Liver (tissue), 8 donors: ENCODE measurements at regions not wholly inside any gene's neighbourhood (a gene's known extent, or its start where the extent isn't known, plus 50 kb on each side); places are given as distances from the start of the nearest gene placed in this dataset.
A peak's percentile ranks its signal among the peaks of the same experiment; 100 is the strongest.

ENCODE experiments used
- DNase-seq: peaks from one replicate; pipeline ENCODE4 v3.0.0-alpha.2; 2017; ENCODE audit warnings: low spot score
- H3K27ac ChIP-seq, 2 donors: one replicate each; pipeline ENCODE4 v1.7.0; 2013; ENCODE audit warnings: inconsistent platforms in 2 of 2, low read length in 2 of 2, control low read depth in 1 of 2, low read depth in 1 of 2, mild to moderate bottlenecking in 1 of 2
- H3K27me3 ChIP-seq, 4 donors: one replicate each; pipeline versions ENCODE4 v1.6.1 to v1.7.0; 2013; ENCODE audit warnings: low read length in 3 of 4, inconsistent platforms in 1 of 4, mild to moderate bottlenecking in 1 of 4, moderate library complexity in 1 of 4; ENCODE audit not compliant: control insufficient read depth in 4 of 4, insufficient read depth in 4 of 4
- H3K36me3 ChIP-seq, 4 donors: one replicate each; pipeline versions ENCODE4 v1.6.1 to v1.7.0; 2013; ENCODE audit warnings: low read length in 3 of 4, mild to moderate bottlenecking in 3 of 4, low read depth in 1 of 4, moderate library complexity in 1 of 4; ENCODE audit not compliant: control insufficient read depth in 4 of 4, insufficient read depth in 3 of 4
- H3K4me1 ChIP-seq, 4 donors: one replicate each; pipeline versions ENCODE4 v1.6.1 to v1.7.0; 2013; ENCODE audit warnings: low read length in 3 of 4, mild to moderate bottlenecking in 3 of 4, moderate library complexity in 1 of 4; ENCODE audit not compliant: control insufficient read depth in 4 of 4, insufficient read depth in 4 of 4
- H3K4me3 ChIP-seq, 3 donors: one replicate each; pipeline versions ENCODE4 v1.6.1 to v1.7.0; 2013; ENCODE audit warnings: low read length in 3 of 3, control low read depth in 1 of 3, low read depth in 1 of 3, mild to moderate bottlenecking in 1 of 3
- H3K9ac ChIP-seq, 2 donors: one replicate each; pipeline ENCODE4 v1.7.0; 2013; ENCODE audit warnings: low read length in 2 of 2, mild to moderate bottlenecking in 2 of 2, moderate library complexity in 2 of 2, control low read depth in 1 of 2, low read depth in 1 of 2
- H3K9me3 ChIP-seq, 4 donors: one replicate each; pipeline versions ENCODE4 v1.6.1 to v1.7.0; 2013; ENCODE audit warnings: low read length in 3 of 4; ENCODE audit not compliant: control insufficient read depth in 4 of 4
- EGR1 ChIP-seq, 2 donors: IDR thresholded peaks; 2 replicates each; pipeline ENCODE4 v1.6.1; 2016 to 2018; ENCODE audit warnings: antibody characterized with exemption in 2 of 2, low read depth in 2 of 2
- FOXA1 ChIP-seq: IDR thresholded peaks from 2 replicates; pipeline ENCODE4 v1.6.1; 2016; ENCODE audit warnings: antibody characterized with exemption
- FOXA2 ChIP-seq: IDR thresholded peaks from 2 replicates; pipeline ENCODE4 v1.6.1; 2016; ENCODE audit warnings: antibody characterized with exemption
- GABPA ChIP-seq, 2 donors: IDR thresholded peaks in 1 of 2; conservative IDR thresholded peaks in 1 of 2; 2 replicates each; pipeline ENCODE4 v1.6.1; 2016; ENCODE audit warnings: antibody characterized with exemption in 2 of 2, mild to moderate bottlenecking in 1 of 2, moderate library complexity in 1 of 2
- HNF4A ChIP-seq, 2 donors: conservative IDR thresholded peaks; 2 replicates each; pipeline ENCODE4 v1.6.1; 2016; ENCODE audit warnings: antibody characterized with exemption in 2 of 2, mild to moderate bottlenecking in 2 of 2
- JUND ChIP-seq, 2 donors: IDR thresholded peaks; 2 replicates each; pipeline ENCODE4 v1.6.1; 2016; ENCODE audit warnings: antibody characterized with exemption in 2 of 2
- NR2F2 ChIP-seq: IDR thresholded peaks from 2 replicates; pipeline ENCODE4 v1.6.1; 2016; ENCODE audit warnings: antibody characterized with exemption
- RAD21 ChIP-seq, 2 donors: IDR thresholded peaks; 2 replicates each; pipeline ENCODE4 v1.6.1; 2016; ENCODE audit warnings: antibody characterized with exemption in 2 of 2, mild to moderate bottlenecking in 2 of 2
- RXRA ChIP-seq, 2 donors: IDR thresholded peaks; 2 replicates each; pipeline ENCODE4 v1.6.1; 2017 to 2018; ENCODE audit warnings: antibody characterized with exemption in 2 of 2, mild to moderate bottlenecking in 1 of 2
- SP1 ChIP-seq: IDR thresholded peaks from 2 replicates; pipeline ENCODE4 v1.6.1; 2018; ENCODE audit warnings: antibody characterized with exemption, mild to moderate bottlenecking
- TAF1 ChIP-seq: conservative IDR thresholded peaks from 2 replicates; pipeline ENCODE4 v1.6.1; 2016; ENCODE audit warnings: antibody characterized with exemption, mild to moderate bottlenecking
- YY1 ChIP-seq: IDR thresholded peaks from 2 replicates; pipeline ENCODE4 v1.6.1; 2016; ENCODE audit warnings: antibody characterized with exemption, mild to moderate bottlenecking
- WGBS: extraction: QIAGEN DNeasy Blood & Tissue Kit; methylation state at CpG from one replicate; pipeline ENCODE4 v1.1.7; 2013; 5-methylcytosine and 5-hydroxymethylcytosine counted together
- TF ChIP-seq, protein P1 (sequence below): IDR thresholded peaks from 2 replicates; pipeline ENCODE4 v1.6.1; 2016; ENCODE audit warnings: antibody characterized with exemption, mild to moderate bottlenecking
- TF ChIP-seq, protein P2 (sequence below): fragments of 150-350 bp; IDR thresholded peaks from 2 replicates; pipeline ENCODE4 v1.5.1; 2017; ENCODE audit warnings: improper control_type of control experiment, low read depth, low read length; ENCODE audit not compliant: missing input control
- TF ChIP-seq, protein P3 (sequence below): IDR thresholded peaks from 2 replicates; pipeline ENCODE4 v1.6.1; 2016; ENCODE audit warnings: antibody characterized with exemption
- TF ChIP-seq, protein P4 (sequence below): IDR thresholded peaks from 2 replicates; pipeline ENCODE4 v1.6.1; 2016; ENCODE audit warnings: antibody characterized with exemption
- donor health status: healthy.
- donor health status: healthy.
- donor health status: healthy.
- donor health status: healthy.
- donor health status: healthy.

DNA sequence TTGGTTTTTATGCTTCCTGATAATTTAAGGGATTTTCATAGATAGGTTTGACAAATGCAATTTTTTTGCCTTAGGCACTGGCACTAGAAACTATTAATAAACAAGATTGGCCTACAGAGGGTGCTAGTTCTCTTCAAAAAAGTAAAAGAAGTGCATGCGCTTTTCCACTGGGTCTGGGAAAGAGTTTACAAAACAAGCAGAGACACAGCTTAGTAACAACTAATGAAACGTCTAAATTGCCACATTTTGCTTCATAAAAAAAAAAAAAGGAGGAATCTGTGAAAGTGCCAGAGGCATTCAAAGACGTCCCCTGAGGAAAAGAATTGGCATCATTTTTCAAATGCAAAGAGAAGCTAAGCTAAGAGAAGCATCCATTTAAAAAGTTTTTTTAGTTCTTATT, 58.3 kb upstream of the EEA1 start:
- Histone ChIP-seq H3K27ac (peak overlapping the region; percentile 11 to 40), H3K9ac (no peak overlapping the region), H3K27me3 (no peaks in the 10 kb centered on the region), H3K9me3 (no peaks in the 10 kb centered on the region), H3K36me3 (no peaks in the 10 kb centered on the region), H3K4me1 (peaks cover 0 to 17% (median 13%) of the 10 kb centered on the region in 4 donors), H3K4me3 (no peak overlapping the region)
- WGBS, result 3% methylated on average over 3 of the region's 3 CpGs
- TF ChIP-seq HNF4A (conservative IDR thresholded peaks at IDR 0.05) (peak; percentile 11 to 12), RAD21 (IDR thresholded peaks at IDR 0.05) (peak; percentile 91 to 93), RXRA (IDR thresholded peaks at IDR 0.05) (peak in 1 of 2 donors; percentile 14), YY1 (peak; percentile 31), EGR1 (IDR thresholded peaks at IDR 0.05; ENCODE audit: low read depth in 2 of 2) (no peak)
- TF ChIP-seq, protein P1, sequence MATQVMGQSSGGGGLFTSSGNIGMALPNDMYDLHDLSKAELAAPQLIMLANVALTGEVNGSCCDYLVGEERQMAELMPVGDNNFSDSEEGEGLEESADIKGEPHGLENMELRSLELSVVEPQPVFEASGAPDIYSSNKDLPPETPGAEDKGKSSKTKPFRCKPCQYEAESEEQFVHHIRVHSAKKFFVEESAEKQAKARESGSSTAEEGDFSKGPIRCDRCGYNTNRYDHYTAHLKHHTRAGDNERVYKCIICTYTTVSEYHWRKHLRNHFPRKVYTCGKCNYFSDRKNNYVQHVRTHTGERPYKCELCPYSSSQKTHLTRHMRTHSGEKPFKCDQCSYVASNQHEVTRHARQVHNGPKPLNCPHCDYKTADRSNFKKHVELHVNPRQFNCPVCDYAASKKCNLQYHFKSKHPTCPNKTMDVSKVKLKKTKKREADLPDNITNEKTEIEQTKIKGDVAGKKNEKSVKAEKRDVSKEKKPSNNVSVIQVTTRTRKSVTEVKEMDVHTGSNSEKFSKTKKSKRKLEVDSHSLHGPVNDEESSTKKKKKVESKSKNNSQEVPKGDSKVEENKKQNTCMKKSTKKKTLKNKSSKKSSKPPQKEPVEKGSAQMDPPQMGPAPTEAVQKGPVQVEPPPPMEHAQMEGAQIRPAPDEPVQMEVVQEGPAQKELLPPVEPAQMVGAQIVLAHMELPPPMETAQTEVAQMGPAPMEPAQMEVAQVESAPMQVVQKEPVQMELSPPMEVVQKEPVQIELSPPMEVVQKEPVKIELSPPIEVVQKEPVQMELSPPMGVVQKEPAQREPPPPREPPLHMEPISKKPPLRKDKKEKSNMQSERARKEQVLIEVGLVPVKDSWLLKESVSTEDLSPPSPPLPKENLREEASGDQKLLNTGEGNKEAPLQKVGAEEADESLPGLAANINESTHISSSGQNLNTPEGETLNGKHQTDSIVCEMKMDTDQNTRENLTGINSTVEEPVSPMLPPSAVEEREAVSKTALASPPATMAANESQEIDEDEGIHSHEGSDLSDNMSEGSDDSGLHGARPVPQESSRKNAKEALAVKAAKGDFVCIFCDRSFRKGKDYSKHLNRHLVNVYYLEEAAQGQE, result no peak
- TF ChIP-seq, protein P2, sequence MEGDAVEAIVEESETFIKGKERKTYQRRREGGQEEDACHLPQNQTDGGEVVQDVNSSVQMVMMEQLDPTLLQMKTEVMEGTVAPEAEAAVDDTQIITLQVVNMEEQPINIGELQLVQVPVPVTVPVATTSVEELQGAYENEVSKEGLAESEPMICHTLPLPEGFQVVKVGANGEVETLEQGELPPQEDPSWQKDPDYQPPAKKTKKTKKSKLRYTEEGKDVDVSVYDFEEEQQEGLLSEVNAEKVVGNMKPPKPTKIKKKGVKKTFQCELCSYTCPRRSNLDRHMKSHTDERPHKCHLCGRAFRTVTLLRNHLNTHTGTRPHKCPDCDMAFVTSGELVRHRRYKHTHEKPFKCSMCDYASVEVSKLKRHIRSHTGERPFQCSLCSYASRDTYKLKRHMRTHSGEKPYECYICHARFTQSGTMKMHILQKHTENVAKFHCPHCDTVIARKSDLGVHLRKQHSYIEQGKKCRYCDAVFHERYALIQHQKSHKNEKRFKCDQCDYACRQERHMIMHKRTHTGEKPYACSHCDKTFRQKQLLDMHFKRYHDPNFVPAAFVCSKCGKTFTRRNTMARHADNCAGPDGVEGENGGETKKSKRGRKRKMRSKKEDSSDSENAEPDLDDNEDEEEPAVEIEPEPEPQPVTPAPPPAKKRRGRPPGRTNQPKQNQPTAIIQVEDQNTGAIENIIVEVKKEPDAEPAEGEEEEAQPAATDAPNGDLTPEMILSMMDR, result peak; percentile 60
- TF ChIP-seq, protein P3, sequence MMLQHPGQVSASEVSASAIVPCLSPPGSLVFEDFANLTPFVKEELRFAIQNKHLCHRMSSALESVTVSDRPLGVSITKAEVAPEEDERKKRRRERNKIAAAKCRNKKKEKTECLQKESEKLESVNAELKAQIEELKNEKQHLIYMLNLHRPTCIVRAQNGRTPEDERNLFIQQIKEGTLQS, result no peak
- no peak for DNase-seq

DNA sequence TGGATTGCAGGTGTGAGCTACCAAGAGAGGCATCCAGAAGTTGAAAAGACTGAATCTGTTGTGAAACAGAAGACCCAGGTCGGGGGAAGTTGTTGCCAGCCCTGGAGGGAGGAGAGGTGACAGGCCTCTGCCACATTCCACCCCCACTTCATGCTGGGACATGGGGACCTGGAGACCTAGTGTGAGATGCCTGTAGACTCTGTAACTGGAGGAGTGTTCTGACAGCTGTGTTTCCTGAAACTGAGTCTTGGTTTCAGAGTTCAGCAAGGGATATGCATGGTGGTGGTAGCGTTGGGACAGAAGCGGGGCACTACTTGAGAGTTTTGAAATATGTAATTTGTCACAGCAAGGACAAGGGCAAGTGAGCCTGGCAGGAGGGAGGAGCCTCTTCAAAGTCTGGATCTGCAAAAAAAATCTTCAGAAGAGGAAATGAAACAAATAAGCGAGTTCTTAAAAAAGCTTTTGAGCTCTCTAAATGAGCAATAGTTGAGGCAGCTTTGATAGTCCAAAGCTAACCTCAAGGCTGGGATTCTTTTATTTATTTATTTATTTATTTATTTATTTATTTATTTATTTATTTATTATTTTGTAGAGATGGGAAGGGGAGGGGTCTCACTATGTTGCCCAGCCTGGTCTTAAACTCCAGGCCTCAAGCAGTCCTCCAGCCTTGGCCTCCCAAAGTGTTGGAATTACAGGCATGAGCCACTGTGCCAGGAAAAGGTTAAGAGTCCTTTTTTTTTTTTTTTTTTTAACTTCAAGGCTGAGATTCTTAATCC, 58.9 kb upstream of the EEA1 start:
- H3K9ac ChIP-seq, result no peak overlapping the region
- no peak overlapping the region for H3K4me3 ChIP-seq
- DNase-seq, result no peak
- no peak for TF ChIP-seq YY1
- TF ChIP-seq, protein P3, result no peak
- TF ChIP-seq EGR1 (IDR thresholded peaks at IDR 0.05; ENCODE audit: low read depth in 2 of 2), result no peak
- TF ChIP-seq FOXA1, result no peak
- TF ChIP-seq FOXA2, result no peak
- TF ChIP-seq JUND (IDR thresholded peaks at IDR 0.05), result no peak
- TF ChIP-seq HNF4A (conservative IDR thresholded peaks at IDR 0.05), result no peak
- TF ChIP-seq, protein P1, result no peak
- TF ChIP-seq SP1, result no peak
- no peak for TF ChIP-seq TAF1
- TF ChIP-seq GABPA (IDR thresholded peaks at IDR 0.05 in 1 of 2, conservative IDR thresholded peaks at IDR 0.05 in 1 of 2), result no peak
- TF ChIP-seq RAD21 (IDR thresholded peaks at IDR 0.05), result no peak
- TF ChIP-seq, protein P4, sequence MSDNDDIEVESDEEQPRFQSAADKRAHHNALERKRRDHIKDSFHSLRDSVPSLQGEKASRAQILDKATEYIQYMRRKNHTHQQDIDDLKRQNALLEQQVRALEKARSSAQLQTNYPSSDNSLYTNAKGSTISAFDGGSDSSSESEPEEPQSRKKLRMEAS, result no peak
- TF ChIP-seq RXRA (IDR thresholded peaks at IDR 0.05), result no peak
- TF ChIP-seq NR2F2, result no peak
- TF ChIP-seq, protein P2, result no peak

More for the DNA sequence above, 58.9 kb upstream of the EEA1 start:
- Histone ChIP-seq H3K27ac (peak overlapping the region; percentile 11 to 40), H3K27me3 (no peaks in the 10 kb centered on the region), H3K4me1 (peaks cover 0 to 17% (median 13%) of the 10 kb centered on the region in 4 donors), H3K9me3 (no peaks in the 10 kb centered on the region), H3K36me3 (no peaks in the 10 kb centered on the region)
- whole genome bisulfite sequencing, result 55% methylated on average over 4 of the region's 4 CpGs
